ENCODE measurements at regions not wholly inside any gene's neighbourhood (a gene's known extent, or its start where the extent isn't known, plus 50 kb on each side); places are given as distances from the start of the nearest gene placed in this dataset.

- POLR2A ChIA-PET, result no interaction called here
Observed at GRCh38 chr12:97229004-97229403, 233.6 kb upstream of the RMST start.

GRCh38 chr12:97235102-97235501 lies 227.5 kb upstream of the RMST start:
- no peaks in the 10 kb centered on the region for H3K27me3 ChIP-seq (replicated peaks in 2 of 5; ENCODE audit: control insufficient read depth in 4 of 5, insufficient read depth in 5 of 5, low read length in 4 of 5)
- H3K9me3 ChIP-seq (ENCODE audit: control extremely low read depth in 1 of 5, control insufficient read depth in 4 of 5, insufficient read depth in 2 of 5, low read depth in 1 of 5, low read length in 4 of 5), result no peaks in the 10 kb centered on the region
- H3K4me1 ChIP-seq (ENCODE audit: control extremely low read depth in 1 of 4, control insufficient read depth in 4 of 4, insufficient read depth in 4 of 4, low read length in 3 of 4), result no peaks in the 10 kb centered on the region
- no peak overlapping the region for H3K27ac ChIP-seq (ENCODE audit: insufficient read depth in 1 of 2, low read depth in 1 of 2, low read length in 2 of 2, poor library complexity in 1 of 2, severe bottlenecking in 2 of 2)
- no peak overlapping the region for H3K4me3 ChIP-seq (ENCODE audit: control insufficient read depth in 1 of 7, extremely low read depth in 1 of 7, insufficient read depth in 4 of 7, low read depth in 2 of 7, low read length in 6 of 7)
- 93% methylated on average over 5 of the region's 10 CpGs for WGBS (ENCODE audit: insufficient coverage)
- ChIA-PET CTCF (no interaction called here), POLR2A (no interaction called here)
- no peaks in the 10 kb centered on the region for H3K36me3 ChIP-seq (ENCODE audit: control insufficient read depth in 4 of 4, insufficient read depth in 4 of 4, low read length in 3 of 4)
- no peak for DNase-seq

More at GRCh38 chr12:97229004-97229403, 233.6 kb upstream of the RMST start:
- Histone ChIP-seq H3K4me3 (ENCODE audit: control insufficient read depth in 1 of 7, extremely low read depth in 1 of 7, insufficient read depth in 4 of 7, low read depth in 2 of 7, low read length in 6 of 7) (no peak overlapping the region), H3K9me3 (ENCODE audit: control extremely low read depth in 1 of 5, control insufficient read depth in 4 of 5, insufficient read depth in 2 of 5, low read depth in 1 of 5, low read length in 4 of 5) (no peaks in the 10 kb centered on the region), H3K36me3 (ENCODE audit: control insufficient read depth in 4 of 4, insufficient read depth in 4 of 4, low read length in 3 of 4) (no peaks in the 10 kb centered on the region), H3K4me1 (ENCODE audit: control extremely low read depth in 1 of 4, control insufficient read depth in 4 of 4, insufficient read depth in 4 of 4, low read length in 3 of 4) (no peaks in the 10 kb centered on the region), H3K27ac (ENCODE audit: insufficient read depth in 1 of 2, low read depth in 1 of 2, low read length in 2 of 2, poor library complexity in 1 of 2, severe bottlenecking in 2 of 2) (no peak overlapping the region), H3K27me3 (replicated peaks in 2 of 5; ENCODE audit: control insufficient read depth in 4 of 5, insufficient read depth in 5 of 5, low read length in 4 of 5) (no peaks in the 10 kb centered on the region)
- CTCF ChIA-PET, result no interaction called here
- DNase-seq, result no peak
- 93% methylated on average over 3 of the region's 5 CpGs for WGBS (ENCODE audit: insufficient coverage)

GRCh38 chr12:97246368-97246767 lies 216.2 kb upstream of the RMST start:
- Histone ChIP-seq H3K9me3 (ENCODE audit: control extremely low read depth in 1 of 5, control insufficient read depth in 4 of 5, insufficient read depth in 2 of 5, low read depth in 1 of 5, low read length in 4 of 5) (no peaks in the 10 kb centered on the region), H3K27ac (ENCODE audit: insufficient read depth in 1 of 2, low read depth in 1 of 2, low read length in 2 of 2, poor library complexity in 1 of 2, severe bottlenecking in 2 of 2) (no peak overlapping the region), H3K36me3 (ENCODE audit: control insufficient read depth in 4 of 4, insufficient read depth in 4 of 4, low read length in 3 of 4) (no peaks in the 10 kb centered on the region), H3K4me1 (ENCODE audit: control extremely low read depth in 1 of 4, control insufficient read depth in 4 of 4, insufficient read depth in 4 of 4, low read length in 3 of 4) (no peaks in the 10 kb centered on the region), H3K27me3 (replicated peaks in 2 of 5; ENCODE audit: control insufficient read depth in 4 of 5, insufficient read depth in 5 of 5, low read length in 4 of 5) (no peaks in the 10 kb centered on the region), H3K4me3 (ENCODE audit: control insufficient read depth in 1 of 7, extremely low read depth in 1 of 7, insufficient read depth in 4 of 7, low read depth in 2 of 7, low read length in 6 of 7) (no peak overlapping the region)
- DNase-seq, result no peak
- ChIA-PET CTCF (no interaction called here), POLR2A (no interaction called here)
- 95% methylated on average over 4 of the region's 4 CpGs for WGBS (ENCODE audit: insufficient coverage)

GRCh38 chr12:97250483-97250882 lies 212.1 kb upstream of the RMST start:
- no peak overlapping the region for H3K27ac ChIP-seq (ENCODE audit: insufficient read depth in 1 of 2, low read depth in 1 of 2, low read length in 2 of 2, poor library complexity in 1 of 2, severe bottlenecking in 2 of 2)
- H3K36me3 ChIP-seq (ENCODE audit: control insufficient read depth in 4 of 4, insufficient read depth in 4 of 4, low read length in 3 of 4), result no peaks in the 10 kb centered on the region
- no peaks in the 10 kb centered on the region for H3K9me3 ChIP-seq (ENCODE audit: control extremely low read depth in 1 of 5, control insufficient read depth in 4 of 5, insufficient read depth in 2 of 5, low read depth in 1 of 5, low read length in 4 of 5)
- no peak overlapping the region for H3K4me3 ChIP-seq (ENCODE audit: control insufficient read depth in 1 of 7, extremely low read depth in 1 of 7, insufficient read depth in 4 of 7, low read depth in 2 of 7, low read length in 6 of 7)
- 100% methylated on average over 2 of the region's 4 CpGs for WGBS (ENCODE audit: insufficient coverage)
- CTCF ChIA-PET, result no interaction called here
- POLR2A ChIA-PET, result no interaction called here
- H3K4me1 ChIP-seq (ENCODE audit: control extremely low read depth in 1 of 4, control insufficient read depth in 4 of 4, insufficient read depth in 4 of 4, low read length in 3 of 4), result no peaks in the 10 kb centered on the region
- H3K27me3 ChIP-seq (replicated peaks in 2 of 5; ENCODE audit: control insufficient read depth in 4 of 5, insufficient read depth in 5 of 5, low read length in 4 of 5), result no peaks in the 10 kb centered on the region
- DNase-seq, result no peak

GRCh38 chr12:97257726-97258125 lies 204.9 kb upstream of the RMST start:
- no peak for DNase-seq
- ChIA-PET CTCF (no interaction called here), POLR2A (no interaction called here)
- Histone ChIP-seq H3K27me3 (replicated peaks in 2 of 5; ENCODE audit: control insufficient read depth in 4 of 5, insufficient read depth in 5 of 5, low read length in 4 of 5) (no peaks in the 10 kb centered on the region), H3K27ac (ENCODE audit: insufficient read depth in 1 of 2, low read depth in 1 of 2, low read length in 2 of 2, poor library complexity in 1 of 2, severe bottlenecking in 2 of 2) (no peak overlapping the region), H3K4me3 (ENCODE audit: control insufficient read depth in 1 of 7, extremely low read depth in 1 of 7, insufficient read depth in 4 of 7, low read depth in 2 of 7, low read length in 6 of 7) (no peak overlapping the region), H3K4me1 (ENCODE audit: control extremely low read depth in 1 of 4, control insufficient read depth in 4 of 4, insufficient read depth in 4 of 4, low read length in 3 of 4) (no peaks in the 10 kb centered on the region), H3K9me3 (ENCODE audit: control extremely low read depth in 1 of 5, control insufficient read depth in 4 of 5, insufficient read depth in 2 of 5, low read depth in 1 of 5, low read length in 4 of 5) (no peaks in the 10 kb centered on the region), H3K36me3 (ENCODE audit: control insufficient read depth in 4 of 4, insufficient read depth in 4 of 4, low read length in 3 of 4) (no peaks in the 10 kb centered on the region)
- WGBS (ENCODE audit: insufficient coverage), result 100% methylated on average over 2 of the region's 3 CpGs

GRCh38 chr12:97259098-97259497 lies 203.5 kb upstream of the RMST start:
- POLR2A ChIA-PET, result no interaction called here
- WGBS (ENCODE audit: insufficient coverage), result 85% methylated on average over 2 of the region's 2 CpGs
- H3K4me1 ChIP-seq (ENCODE audit: control extremely low read depth in 1 of 4, control insufficient read depth in 4 of 4, insufficient read depth in 4 of 4, low read length in 3 of 4), result no peaks in the 10 kb centered on the region
- H3K27ac ChIP-seq (ENCODE audit: insufficient read depth in 1 of 2, low read depth in 1 of 2, low read length in 2 of 2, poor library complexity in 1 of 2, severe bottlenecking in 2 of 2), result no peak overlapping the region
- CTCF ChIA-PET, result no interaction called here
- H3K4me3 ChIP-seq (ENCODE audit: control insufficient read depth in 1 of 7, extremely low read depth in 1 of 7, insufficient read depth in 4 of 7, low read depth in 2 of 7, low read length in 6 of 7), result no peak overlapping the region
- DNase-seq, result no peak
- H3K27me3 ChIP-seq (replicated peaks in 2 of 5; ENCODE audit: control insufficient read depth in 4 of 5, insufficient read depth in 5 of 5, low read length in 4 of 5), result no peaks in the 10 kb centered on the region
- H3K9me3 ChIP-seq (ENCODE audit: control extremely low read depth in 1 of 5, control insufficient read depth in 4 of 5, insufficient read depth in 2 of 5, low read depth in 1 of 5, low read length in 4 of 5), result no peaks in the 10 kb centered on the region
- no peaks in the 10 kb centered on the region for H3K36me3 ChIP-seq (ENCODE audit: control insufficient read depth in 4 of 4, insufficient read depth in 4 of 4, low read length in 3 of 4)

GRCh38 chr12:97260786-97261185 lies 201.8 kb upstream of the RMST start:
- Histone ChIP-seq H3K4me3 (ENCODE audit: control insufficient read depth in 1 of 7, extremely low read depth in 1 of 7, insufficient read depth in 4 of 7, low read depth in 2 of 7, low read length in 6 of 7) (no peak overlapping the region), H3K27me3 (replicated peaks in 2 of 5; ENCODE audit: control insufficient read depth in 4 of 5, insufficient read depth in 5 of 5, low read length in 4 of 5) (no peaks in the 10 kb centered on the region), H3K36me3 (ENCODE audit: control insufficient read depth in 4 of 4, insufficient read depth in 4 of 4, low read length in 3 of 4) (no peaks in the 10 kb centered on the region), H3K9me3 (ENCODE audit: control extremely low read depth in 1 of 5, control insufficient read depth in 4 of 5, insufficient read depth in 2 of 5, low read depth in 1 of 5, low read length in 4 of 5) (no peaks in the 10 kb centered on the region), H3K27ac (ENCODE audit: insufficient read depth in 1 of 2, low read depth in 1 of 2, low read length in 2 of 2, poor library complexity in 1 of 2, severe bottlenecking in 2 of 2) (no peak overlapping the region), H3K4me1 (ENCODE audit: control extremely low read depth in 1 of 4, control insufficient read depth in 4 of 4, insufficient read depth in 4 of 4, low read length in 3 of 4) (no peaks in the 10 kb centered on the region)
- no peak for DNase-seq
- WGBS (ENCODE audit: insufficient coverage), result 92% methylated on average over 9 of the region's 9 CpGs
- ChIA-PET CTCF (no interaction called here), POLR2A (no interaction called here)

- Histone ChIP-seq H3K27ac (ENCODE audit: insufficient read depth in 1 of 2, low read depth in 1 of 2, low read length in 2 of 2, poor library complexity in 1 of 2, severe bottlenecking in 2 of 2) (no peak overlapping the region), H3K27me3 (replicated peaks in 2 of 5; ENCODE audit: control insufficient read depth in 4 of 5, insufficient read depth in 5 of 5, low read length in 4 of 5) (no peaks in the 10 kb centered on the region), H3K4me1 (ENCODE audit: control extremely low read depth in 1 of 4, control insufficient read depth in 4 of 4, insufficient read depth in 4 of 4, low read length in 3 of 4) (no peaks in the 10 kb centered on the region), H3K36me3 (ENCODE audit: control insufficient read depth in 4 of 4, insufficient read depth in 4 of 4, low read length in 3 of 4) (no peaks in the 10 kb centered on the region), H3K9me3 (ENCODE audit: control extremely low read depth in 1 of 5, control insufficient read depth in 4 of 5, insufficient read depth in 2 of 5, low read depth in 1 of 5, low read length in 4 of 5) (no peaks in the 10 kb centered on the region), H3K4me3 (ENCODE audit: control insufficient read depth in 1 of 7, extremely low read depth in 1 of 7, insufficient read depth in 4 of 7, low read depth in 2 of 7, low read length in 6 of 7) (no peak overlapping the region)
- no peak for DNase-seq
- CTCF ChIA-PET, result no interaction called here
- POLR2A ChIA-PET, result no interaction called here
Observed at GRCh38 chr12:97267166-97267565, 195.4 kb upstream of the RMST start.
